NCI-H2196 (cell line): ENCODE measurements at regions not wholly inside any gene's neighbourhood (a gene's known extent, or its start where the extent isn't known, plus 50 kb on each side); places are given as distances from the start of the nearest gene placed in this dataset.
"Not testable (repeated sequence)": the region's sequence is repeated elsewhere in the genome, so short reads cannot be mapped to it uniquely, and the experiment has no call there.

Source experiments
- DNase-seq: peaks from one replicate; lab custom pipeline; 2025; ENCODE audit not compliant: unreplicated experiment; lab: John Stamatoyannopoulos, UW

DNA sequence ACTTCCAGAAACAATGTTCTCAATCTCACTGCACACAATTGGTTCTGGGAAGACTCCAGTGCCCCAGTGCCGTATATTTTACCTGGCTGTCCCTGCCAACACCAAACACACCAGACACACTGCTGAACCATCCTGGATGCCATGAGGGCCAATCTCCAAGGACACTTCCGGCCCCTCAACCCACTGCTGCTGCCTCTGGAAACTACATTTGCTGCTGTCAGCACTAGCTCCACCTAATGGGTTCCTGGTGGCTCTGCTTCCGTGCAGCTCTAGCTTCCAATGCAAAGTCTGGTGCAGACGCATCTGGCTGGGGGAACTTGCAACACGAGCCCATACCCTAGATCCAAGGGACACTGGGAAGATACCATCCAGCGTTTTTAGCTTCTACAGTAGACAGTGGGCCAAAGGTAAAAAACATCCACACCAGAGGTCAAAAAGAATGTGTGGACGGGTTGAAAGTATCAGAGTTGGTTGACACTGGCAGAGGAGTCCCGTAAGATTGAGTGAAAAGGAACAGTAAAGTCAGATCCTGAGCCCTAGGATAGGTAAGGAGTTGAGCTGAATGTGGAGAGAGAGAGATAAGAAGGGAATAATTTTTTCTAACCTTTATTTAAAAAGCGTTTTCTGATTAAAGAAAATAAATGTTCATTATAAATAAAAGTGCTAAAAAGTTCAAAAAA, 99.7 kb upstream of the KIF2A start:
- no peak for DNase-seq

DNA sequence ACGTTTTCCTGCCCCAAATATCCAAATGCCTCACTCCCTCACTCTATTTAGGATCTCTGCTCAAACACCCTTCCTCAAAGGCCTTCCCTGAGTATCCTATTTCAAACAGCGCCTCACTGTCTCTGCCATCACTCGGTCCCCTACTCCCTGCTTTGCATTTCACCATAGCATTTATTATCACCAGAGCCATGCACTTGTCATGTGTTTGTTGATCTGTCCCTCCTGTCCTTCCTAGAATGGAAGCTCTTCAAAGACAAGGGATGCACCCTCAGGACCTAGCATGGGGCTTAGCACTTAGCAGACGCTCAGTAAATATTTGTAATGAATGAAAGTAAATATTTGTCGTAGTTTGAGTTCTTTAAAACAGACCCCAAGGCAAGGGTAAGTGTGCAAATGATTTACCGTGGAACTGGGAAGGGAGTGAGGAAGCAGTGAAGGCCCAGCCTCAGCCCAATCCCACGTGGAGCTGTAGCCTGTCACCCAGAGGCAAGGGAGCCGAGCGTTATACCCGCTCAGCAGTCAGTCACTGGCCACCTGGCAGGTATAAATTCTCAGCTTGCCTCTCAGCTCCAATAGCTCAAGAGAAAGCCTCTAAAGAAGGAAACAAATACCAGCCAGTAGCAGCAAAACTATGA, 97.7 kb upstream of the KIF2A start:
- DNase-seq = no peak

GRCh38 chr5:62211405-62211804, 94.6 kb upstream of the KIF2A start:
- no peak for DNase-seq

- DNase-seq = no peak
Measured at GRCh38 chr5:62212648-62213047, 93.4 kb upstream of the KIF2A start.

DNA sequence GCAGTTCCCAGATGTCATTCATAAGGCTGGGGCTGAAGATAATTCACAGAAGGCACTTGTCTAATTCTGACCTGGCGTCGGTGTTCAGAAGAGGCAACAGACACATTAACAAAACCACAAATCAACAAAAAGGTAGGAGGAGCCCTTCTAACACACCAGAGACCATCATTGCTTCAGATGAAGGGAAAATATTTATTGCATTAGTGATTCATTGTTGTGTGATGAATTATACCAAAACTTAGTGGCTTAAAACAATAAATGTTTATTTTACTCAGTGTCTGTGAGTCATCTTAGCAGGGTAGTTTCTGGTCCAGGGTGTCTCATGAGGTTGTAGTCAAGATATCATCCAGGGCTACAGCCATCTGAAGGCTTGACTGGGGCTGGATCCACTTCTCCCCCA, 91.3 kb upstream of the KIF2A start:
- DNase-seq = no peak

DNA sequence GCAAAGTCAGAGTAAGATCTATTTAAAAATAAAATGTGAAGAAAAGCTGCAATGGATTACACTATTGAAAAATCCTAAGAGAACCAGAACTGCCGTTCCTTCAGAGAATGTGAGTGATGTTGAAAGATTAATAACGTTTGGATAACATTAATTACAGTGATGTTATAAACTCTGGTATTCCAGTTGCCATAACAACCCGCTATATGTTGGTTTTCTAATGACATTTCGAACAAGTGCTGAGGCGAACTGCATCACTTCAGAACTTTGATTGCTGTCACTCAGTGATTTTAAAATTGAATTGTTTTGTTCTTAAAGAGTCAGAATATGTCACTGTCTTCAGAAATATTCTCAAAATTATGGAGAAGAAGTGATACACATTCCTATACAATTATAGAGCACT, 89.4 kb upstream of the KIF2A start:
- DNase-seq = not testable (repeated sequence)

- DNase-seq = not testable (repeated sequence)
Measured at GRCh38 chr5:62217095-62217494, 88.9 kb upstream of the KIF2A start.

GRCh38 chr5:62218860-62219259, 87.1 kb upstream of the KIF2A start:
- DNase-seq = not testable (repeated sequence)

DNA sequence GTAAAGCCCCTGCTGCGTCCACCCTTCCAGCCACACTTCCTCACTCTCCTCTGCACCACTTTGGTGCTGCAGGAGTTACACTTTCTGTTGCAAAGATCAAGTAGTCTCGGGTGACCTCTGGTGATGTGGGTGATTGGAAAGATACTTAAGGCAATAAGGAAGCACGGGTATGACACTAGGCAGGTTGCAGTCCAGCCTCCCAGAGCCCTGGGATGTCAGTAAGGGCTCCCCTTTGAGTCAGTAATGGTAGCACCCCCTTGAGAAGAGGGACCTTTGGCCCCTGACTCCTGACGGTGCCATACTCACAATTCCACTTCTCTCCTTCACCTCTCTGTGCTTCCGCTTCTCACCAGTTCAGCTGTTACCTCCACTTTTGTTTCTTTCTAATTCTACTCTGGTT, 84.1 kb upstream of the KIF2A start:
- not testable (repeated sequence) for DNase-seq

DNA sequence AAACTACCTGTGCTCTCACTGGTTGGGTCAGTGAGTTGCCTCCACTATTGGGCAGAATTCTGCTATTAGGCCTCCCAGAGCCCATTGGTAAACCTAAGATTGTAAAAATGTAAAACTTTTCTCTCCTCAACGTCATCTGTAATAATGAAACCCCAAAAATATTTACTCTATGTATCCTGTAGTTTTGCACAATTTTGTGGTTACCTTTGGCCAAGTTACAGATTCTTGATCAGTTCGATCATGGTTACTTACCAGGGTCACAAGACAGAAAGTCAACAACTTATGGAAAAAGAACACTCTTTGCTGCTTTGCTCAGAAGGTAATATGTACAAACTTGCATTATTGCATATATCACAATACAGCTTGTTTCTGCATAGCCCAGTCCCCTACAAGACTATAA, 83.7 kb upstream of the KIF2A start:
- not testable (repeated sequence) for DNase-seq

DNA sequence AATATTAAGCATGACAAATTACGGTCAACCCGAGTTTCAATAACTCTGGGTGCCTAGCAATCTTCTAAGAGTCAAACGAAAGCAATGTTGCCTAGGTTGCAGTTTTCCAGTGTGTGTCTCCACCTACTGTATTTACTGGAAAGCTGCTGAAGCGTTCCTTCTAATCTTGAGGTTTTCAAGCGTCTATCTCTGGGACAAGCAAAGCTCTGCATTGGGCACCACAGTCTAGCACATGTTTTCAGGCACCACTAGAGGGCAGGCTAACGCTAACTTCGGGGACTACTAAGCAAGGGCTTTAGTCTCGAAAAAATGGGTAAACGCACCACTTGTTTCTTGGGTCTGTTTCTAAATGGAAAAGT, 82.7 kb upstream of the KIF2A start:
- DNase-seq = not testable (repeated sequence)

DNA sequence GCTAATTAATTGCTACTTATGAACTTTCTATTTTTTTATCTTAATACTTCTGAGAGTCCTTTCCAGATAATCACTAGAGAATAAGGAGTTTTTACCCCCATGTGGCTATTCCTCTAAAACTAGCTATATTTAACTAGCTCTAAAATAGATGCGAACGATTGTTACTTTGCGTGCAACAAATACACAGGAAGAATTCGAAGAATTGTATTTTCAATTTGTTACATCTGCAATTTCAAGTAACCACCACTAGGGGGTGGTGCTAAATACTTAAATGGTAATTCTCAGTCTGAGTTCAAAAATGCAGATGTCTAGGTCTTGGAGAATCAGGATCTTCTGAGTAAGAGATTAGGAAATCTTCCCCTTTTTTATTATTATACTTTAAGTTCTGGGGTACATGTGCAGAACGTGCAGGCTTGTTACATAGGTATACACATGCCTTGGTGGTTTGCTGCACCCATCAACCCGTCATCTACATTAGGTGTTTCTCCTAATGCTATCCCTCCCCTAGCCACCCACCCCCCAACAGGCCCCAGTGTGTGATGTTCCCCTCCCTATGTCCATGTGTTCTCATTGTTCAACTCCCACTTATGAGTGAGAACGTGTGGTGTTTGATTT, 80.9 kb upstream of the KIF2A start:
- not testable (repeated sequence) for DNase-seq

GRCh38 chr5:62230876-62231388, 75.1 kb upstream of the KIF2A start:
- DNase-seq = not testable (repeated sequence)

DNA sequence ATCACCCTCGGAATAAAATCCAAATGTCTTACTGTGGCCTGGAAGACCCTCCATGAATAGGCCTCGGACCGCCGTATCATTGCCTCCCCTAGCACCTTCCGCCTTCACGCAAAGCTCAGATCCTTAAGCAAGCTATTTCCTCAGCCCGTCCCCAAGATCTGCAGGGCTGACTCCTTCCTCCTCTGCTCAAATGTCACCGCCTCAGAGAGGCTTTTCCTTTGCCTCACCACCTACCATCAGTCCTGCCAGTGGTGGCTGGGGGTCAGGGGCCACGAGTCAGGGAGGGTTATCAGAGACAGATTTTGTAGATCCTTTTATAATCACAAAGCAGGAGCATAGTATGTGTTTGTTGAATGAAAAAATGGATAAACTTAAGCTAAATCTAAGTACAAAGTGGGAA, 74.4 kb upstream of the KIF2A start:
- no peak for DNase-seq

DNA sequence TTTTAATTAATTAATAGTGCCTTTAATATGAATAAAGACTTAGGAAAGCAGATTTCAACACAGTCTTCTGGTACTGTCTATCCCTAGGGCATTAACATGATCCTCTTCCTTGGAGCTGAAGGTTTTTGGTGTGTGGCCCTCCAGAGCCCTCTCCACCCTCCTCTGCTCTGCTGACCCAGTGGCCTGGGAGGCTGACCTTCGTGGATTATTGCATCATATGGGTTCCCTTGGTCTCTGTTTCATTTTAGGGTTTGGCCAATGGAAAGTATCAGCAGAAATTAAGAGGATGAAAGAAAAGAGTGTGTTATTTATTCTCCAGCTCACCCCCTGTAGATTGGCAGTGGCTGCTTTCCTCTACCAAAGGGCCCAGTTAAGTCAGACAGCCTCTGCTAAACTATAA, 73.8 kb upstream of the KIF2A start:
- DNase-seq = not testable (repeated sequence)

- DNase-seq = not testable (repeated sequence)
Measured at GRCh38 chr5:62233083-62234046, 72.6 kb upstream of the KIF2A start.

GRCh38 chr5:62236593-62236992, 69.4 kb upstream of the KIF2A start:
- DNase-seq = not testable (repeated sequence)

DNA sequence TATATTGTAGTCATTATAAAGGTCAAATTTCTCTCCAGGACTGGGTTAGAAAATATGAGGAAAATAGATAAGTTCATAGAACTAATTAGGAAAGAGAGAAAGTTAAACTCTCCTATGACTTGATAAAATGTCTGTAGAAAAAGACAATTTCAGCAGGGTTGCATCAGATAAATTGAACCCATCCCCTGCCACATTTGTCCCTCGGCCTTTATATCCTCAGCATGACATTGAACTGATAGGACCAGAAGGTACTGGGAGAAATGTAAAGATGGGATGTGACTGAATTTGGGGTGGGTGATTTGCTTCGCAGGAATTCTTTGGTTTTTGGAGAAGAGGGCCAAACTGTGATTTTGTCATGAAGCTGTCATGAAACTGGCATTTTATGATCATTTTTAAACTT, 68.1 kb upstream of the KIF2A start:
- DNase-seq = not testable (repeated sequence)

GRCh38 chr5:62238584-62238983, 67.4 kb upstream of the KIF2A start:
- not testable (repeated sequence) for DNase-seq

- not testable (repeated sequence) for DNase-seq
Measured at GRCh38 chr5:62240494-62240893, 65.5 kb upstream of the KIF2A start.

GRCh38 chr5:62242000-62242399, 64.0 kb upstream of the KIF2A start:
- DNase-seq = not testable (repeated sequence)
